NCI-H774 (cell line): ENCODE measurements at regions not wholly inside any gene's neighbourhood (a gene's known extent, or its start where the extent isn't known, plus 50 kb on each side); places are given as distances from the start of the nearest gene placed in this dataset.

ENCODE experiments used
- DNase-seq: peaks from one replicate; lab custom pipeline; 2025; lab: John Stamatoyannopoulos, UW

GRCh38 chr5:110073534-110073933 lies 383.8 kb downstream of the MAN2A1 start:
- no peak for DNase-seq

DNA sequence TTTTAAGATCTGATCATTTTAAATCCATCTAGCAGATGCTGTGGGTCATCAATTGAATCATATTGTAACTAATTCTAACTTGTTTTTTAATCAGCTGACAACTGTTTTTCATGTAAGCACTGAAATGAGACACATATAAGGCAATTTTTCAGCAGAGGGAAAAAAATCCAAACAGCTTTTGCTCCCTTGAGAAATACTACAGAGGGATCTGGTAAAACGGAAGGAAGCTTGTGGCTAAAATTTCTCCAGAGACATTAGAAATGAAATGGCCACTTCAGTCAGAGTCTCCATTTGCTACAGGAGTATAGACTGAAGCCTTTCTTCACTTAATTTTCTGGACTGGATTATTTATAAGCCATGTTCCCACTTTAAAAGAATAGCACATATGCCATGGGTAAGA lies 385.9 kb downstream of the MAN2A1 start:
- no peak for DNase-seq

- DNase-seq: no peak
Observed at GRCh38 chr5:110077147-110077546, 387.4 kb downstream of the MAN2A1 start.

- no peak for DNase-seq
Observed at GRCh38 chr5:110082194-110082593, 392.5 kb downstream of the MAN2A1 start.

DNA sequence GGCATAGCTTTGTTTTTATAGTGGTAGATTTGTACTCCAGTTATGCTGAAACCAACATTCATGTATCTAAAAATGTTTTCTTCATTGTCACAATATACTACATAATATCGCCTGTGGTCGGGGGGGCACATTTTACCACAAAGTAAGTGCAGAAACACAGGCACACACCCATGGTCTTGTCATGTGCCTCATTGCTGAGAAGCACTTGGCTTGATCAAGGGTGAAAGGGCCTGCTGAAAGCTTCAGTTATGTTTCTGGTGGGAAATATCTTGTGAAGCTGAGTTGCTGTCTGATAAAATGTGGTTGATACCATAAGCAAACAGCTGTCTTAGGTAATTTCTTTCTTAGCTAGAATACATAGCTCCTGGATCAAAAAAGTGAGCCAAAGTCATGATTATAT lies 393.1 kb downstream of the MAN2A1 start:
- no peak for DNase-seq

DNA sequence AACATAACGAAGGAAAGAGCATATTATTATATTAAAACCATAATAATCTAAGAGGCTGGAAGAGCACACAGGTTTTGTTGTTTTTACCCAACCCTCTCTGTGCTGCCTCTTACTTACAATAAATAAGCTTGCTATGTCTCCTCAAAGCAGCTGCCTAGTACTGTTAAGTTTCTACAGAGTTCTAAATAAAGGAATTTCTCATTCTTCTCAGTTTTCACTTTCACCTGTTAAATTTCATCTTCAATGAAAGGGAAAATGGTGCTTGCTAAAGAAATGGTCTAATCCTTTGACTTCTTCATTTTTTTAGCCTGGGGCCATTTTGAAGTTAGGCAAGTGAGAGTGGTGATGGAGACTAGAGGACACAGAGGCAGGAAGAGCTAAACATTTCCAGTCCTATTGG lies 396.1 kb downstream of the MAN2A1 start:
- DNase-seq: no peak

- no peak for DNase-seq
Observed at GRCh38 chr5:110086658-110087388, 397.1 kb downstream of the MAN2A1 start.

- DNase-seq: no peak
Observed at GRCh38 chr5:110087829-110088228, 398.1 kb downstream of the MAN2A1 start.

DNA sequence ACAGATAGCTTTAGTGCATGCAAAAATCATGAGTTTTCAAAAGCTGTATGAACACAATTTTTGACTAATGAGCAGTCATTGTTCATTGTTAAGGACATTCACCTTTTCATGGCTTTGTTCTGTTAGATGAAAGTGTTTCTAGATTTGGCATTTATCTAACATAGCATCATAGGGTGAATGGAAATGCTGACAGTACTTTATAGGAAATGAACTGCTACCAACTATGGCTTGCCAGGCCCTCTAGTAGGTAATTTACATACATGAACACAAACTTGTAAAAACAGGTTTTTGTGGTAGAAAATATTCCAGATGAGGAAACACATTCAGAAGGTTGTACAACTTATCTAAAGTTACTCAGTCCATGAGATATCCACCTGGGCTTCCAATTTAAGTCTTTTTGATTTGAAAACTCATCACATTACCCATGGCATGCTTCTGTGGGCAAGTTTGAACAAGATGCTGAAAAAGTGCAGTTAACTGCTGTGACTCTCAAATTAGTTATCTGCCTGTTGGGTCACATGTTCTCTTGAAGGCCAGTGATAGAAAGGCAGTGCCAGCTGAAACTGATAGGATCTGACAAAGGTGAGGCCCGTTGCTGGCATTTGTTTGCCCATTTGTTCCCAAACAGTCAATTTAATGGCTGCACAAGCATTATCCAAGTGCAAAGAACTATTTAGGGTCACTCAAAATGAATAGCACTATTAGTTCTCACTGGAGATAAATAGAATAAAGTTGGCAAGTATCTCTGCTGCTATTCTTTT lies 399.1 kb downstream of the MAN2A1 start:
- no peak for DNase-seq

GRCh38 chr5:110092955-110093785 lies 403.4 kb downstream of the MAN2A1 start:
- DNase-seq: peak; percentile 5

GRCh38 chr5:110094109-110094508 lies 404.4 kb downstream of the MAN2A1 start:
- no peak for DNase-seq

GRCh38 chr5:110094548-110094947 lies 404.8 kb downstream of the MAN2A1 start:
- no peak for DNase-seq

DNA sequence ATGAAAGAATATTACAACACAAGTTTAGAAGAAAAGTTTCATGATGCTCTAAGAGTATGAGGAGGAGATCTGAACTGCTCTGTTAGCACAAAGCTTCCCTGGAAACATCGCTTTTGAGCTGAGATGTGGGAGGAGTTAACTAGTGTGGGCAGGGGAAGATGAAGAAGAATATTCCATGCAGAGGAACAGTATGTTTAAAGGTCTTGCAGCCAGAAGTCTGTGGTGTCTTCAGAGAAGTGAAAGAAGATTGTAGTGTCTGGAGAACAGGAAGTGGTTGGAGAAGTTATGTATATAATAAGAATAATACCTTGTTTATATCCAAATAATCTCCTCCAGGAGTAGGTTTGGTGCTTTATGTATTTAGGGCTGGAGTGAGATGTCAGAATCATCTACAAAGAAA lies 406.7 kb downstream of the MAN2A1 start:
- DNase-seq: no peak

- no peak for DNase-seq
Observed at GRCh38 chr5:110099572-110099971, 409.8 kb downstream of the MAN2A1 start.

GRCh38 chr5:110103081-110103480 lies 413.4 kb downstream of the MAN2A1 start:
- no peak for DNase-seq

GRCh38 chr5:110104060-110104725 lies 414.5 kb downstream of the MAN2A1 start:
- no peak for DNase-seq

DNA sequence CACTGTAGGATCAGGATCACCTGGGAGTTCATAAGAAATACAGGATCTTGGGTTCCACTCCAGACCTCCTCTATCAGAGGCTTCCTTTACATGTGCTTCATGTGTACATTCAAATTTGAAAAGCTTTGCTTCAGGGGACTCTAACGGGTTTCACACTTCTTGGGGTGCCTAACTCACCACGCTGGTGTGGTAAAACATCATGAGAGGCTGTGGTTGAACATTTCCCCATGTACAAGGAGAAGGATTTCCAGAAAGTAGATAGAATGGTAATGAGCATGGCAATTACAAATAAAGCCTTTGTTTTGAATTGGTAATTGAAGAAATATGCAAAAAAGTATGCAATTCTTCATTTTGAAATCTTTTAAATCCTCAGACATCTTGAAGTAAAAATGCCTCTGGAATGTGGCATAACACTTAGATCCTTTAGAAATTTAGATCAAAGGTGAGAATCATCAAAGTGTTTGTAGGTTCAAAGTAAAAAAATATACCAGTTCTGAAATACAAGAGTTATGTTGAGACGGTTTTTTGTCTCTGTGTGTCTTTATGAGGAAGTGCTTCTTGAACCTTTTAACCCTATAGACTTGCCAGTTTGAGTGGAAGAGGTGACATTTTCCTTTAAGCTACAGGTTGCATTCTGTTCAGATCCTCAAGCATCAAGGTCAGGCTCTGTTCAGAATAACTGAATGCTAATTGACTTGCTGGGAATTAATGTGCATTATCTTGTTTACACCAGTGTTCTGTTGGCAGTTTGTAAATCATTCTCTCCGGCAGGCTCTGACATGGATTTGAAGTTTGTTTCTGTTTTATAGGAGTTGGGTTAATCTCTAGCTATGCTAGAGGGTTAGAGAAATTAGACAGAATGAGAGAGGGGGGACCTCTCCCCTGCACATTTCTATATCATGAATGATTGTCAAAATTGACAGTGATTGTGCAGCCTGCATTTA lies 415.3 kb downstream of the MAN2A1 start:
- no peak for DNase-seq

- no peak for DNase-seq
Observed at GRCh38 chr5:110105692-110106091, 416.0 kb downstream of the MAN2A1 start.

GRCh38 chr5:110106750-110107149 lies 417.0 kb downstream of the MAN2A1 start:
- DNase-seq: no peak

- DNase-seq: no peak
Observed at GRCh38 chr5:110108520-110108919, 418.8 kb downstream of the MAN2A1 start.

DNA sequence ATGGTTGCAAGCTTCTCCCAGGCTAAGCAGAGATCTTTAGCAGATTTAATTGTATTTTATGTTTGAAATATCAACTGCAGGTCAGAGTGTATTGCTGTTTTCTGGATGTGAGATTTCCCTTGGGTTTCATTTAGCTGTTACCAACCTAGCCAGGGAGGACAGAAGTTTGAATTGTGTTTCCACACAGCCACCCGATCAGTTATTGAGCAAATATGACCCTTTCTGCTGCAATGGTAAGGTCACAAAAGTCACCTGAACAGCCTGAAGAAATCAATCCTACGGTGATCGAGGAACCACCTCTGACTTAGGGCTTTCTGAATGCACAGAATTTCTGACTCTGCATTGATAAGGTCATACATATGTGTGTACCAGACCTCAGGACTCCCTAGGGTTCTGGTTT lies 419.9 kb downstream of the MAN2A1 start:
- no peak for DNase-seq
